ENCODE measurements at regions not wholly inside any gene's neighbourhood (a gene's known extent, or its start where the extent isn't known, plus 50 kb on each side); places are given as distances from the start of the nearest gene placed in this dataset.
"Not testable (repeated sequence)": the region's sequence is repeated elsewhere in the genome, so short reads cannot be mapped to it uniquely, and the experiment has no call there.

DNA sequence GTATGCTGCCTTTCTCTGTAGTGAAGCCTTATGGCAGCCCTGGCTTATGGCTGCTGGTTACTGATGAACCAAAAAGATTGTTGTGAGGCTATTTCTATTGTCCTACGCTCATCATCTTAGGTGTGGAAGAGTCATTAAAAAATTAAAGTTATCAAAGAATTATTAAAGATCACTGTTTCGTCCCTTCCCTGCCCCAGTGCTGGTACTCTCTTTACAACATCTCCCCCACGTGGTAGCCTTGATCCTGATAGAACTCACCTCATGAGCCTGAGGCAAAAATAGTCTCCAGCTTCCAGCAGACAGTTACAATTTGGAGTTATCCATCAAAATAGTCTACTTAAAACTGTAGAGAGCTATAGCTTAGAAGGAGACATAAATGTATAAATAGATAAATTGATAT is 201.5 kb downstream of the S1PR1 start:
- H3K9ac ChIP-seq (ENCODE audit: low read depth, low read length): no peak overlapping the region
- no peaks in the 10 kb centered on the region for H3K36me3 ChIP-seq (ENCODE audit: control insufficient read depth, insufficient read depth, low read length)
- no peak overlapping the region for H3K4me3 ChIP-seq (ENCODE audit: low read depth, low read length)
- H3K9me3 ChIP-seq (ENCODE audit: control insufficient read depth, insufficient read depth, low read length): no peaks in the 10 kb centered on the region
- H3K4me1 ChIP-seq (ENCODE audit: control insufficient read depth, insufficient read depth, low read length): peaks cover 2% of the 10 kb centered on the region
- no peaks in the 10 kb centered on the region for H3K27me3 ChIP-seq (ENCODE audit: control insufficient read depth, insufficient read depth, low read length)

DNA sequence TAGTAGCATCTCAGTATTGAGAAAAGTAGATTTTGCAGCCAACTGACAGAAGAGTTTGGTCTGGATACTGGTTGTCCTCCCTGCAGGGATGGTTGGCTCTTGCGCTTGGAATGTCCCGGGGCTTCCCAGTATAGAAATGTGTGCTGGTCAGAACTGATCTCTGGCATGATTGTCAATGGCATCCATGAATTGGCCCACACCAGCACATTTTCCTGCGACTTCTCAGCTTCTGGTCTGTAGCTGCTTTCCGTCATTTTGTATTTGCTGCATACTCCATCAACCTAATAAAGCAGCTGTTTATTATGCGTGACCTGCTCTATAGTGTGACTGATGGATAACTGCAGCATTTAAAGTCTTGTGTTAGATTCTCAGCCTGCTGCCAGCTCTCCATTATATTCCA is 203.7 kb downstream of the S1PR1 start:
- Histone ChIP-seq H3K4me3 (ENCODE audit: low read depth, low read length) (no peak overlapping the region), H3K4me1 (ENCODE audit: control insufficient read depth, insufficient read depth, low read length) (peaks cover 3% of the 10 kb centered on the region), H3K9me3 (ENCODE audit: control insufficient read depth, insufficient read depth, low read length) (no peaks in the 10 kb centered on the region), H3K36me3 (ENCODE audit: control insufficient read depth, insufficient read depth, low read length) (no peaks in the 10 kb centered on the region), H3K27me3 (ENCODE audit: control insufficient read depth, insufficient read depth, low read length) (no peaks in the 10 kb centered on the region), H3K9ac (ENCODE audit: low read depth, low read length) (no peak overlapping the region)

DNA sequence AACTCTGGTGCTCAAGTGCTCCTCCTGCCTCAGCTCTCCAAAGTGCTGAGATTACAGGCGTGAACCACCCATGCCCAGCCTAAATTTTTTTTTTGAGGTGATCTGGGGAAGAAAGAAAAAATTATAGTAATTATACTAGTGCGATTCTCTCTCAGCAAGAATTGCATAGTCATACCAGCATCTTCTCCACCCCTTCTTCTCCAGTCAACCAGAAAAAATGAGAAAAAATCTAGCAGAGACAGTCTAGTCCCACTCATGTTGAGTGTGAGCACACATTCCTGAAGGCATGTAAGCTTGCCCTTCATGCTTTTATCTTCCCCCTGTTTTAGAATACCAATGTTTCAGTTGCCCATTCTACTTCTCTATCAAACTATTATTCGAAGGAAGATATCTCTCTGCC is 207.6 kb downstream of the S1PR1 start:
- Histone ChIP-seq H3K4me3 (ENCODE audit: low read depth, low read length) (no peak overlapping the region), H3K36me3 (ENCODE audit: control insufficient read depth, insufficient read depth, low read length) (no peaks in the 10 kb centered on the region), H3K9me3 (ENCODE audit: control insufficient read depth, insufficient read depth, low read length) (no peaks in the 10 kb centered on the region), H3K9ac (ENCODE audit: low read depth, low read length) (no peak overlapping the region), H3K27me3 (ENCODE audit: control insufficient read depth, insufficient read depth, low read length) (no peaks in the 10 kb centered on the region), H3K4me1 (ENCODE audit: control insufficient read depth, insufficient read depth, low read length) (peaks cover 3% of the 10 kb centered on the region)

DNA sequence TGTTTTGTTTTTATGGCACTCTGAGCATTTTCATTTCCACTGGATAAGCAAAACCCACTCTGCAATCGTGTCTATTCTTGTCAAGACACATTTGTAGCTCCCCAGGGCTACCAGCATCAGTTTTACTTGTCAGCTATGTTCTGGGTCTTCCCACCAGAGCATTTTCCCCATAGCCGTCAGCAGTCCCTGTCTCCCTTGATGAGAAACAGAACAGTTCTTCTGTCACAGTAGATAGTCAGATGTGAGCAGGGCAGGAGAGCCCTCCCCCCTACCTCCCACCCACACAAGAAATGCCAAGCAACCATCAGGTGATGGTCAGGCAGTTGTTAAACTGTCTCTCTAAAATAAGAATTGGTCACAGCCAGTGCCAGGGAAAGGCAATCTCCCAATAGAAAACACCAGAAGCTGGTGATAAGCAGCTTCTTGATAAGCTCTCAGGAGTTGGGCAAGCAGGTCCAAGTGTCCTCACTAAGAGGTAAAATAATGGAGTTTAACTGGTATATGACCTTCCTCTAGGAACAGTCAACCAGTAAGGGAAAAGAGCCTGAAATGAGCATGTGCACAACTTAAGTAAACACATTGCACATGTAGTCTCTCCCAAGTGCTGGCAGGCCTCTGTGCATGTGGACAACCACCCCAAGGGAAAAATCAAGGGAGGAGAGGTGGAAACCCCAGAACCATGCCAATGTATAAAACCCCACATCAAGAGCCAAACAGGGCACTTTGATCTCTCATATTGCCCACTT is 208.2 kb downstream of the S1PR1 start:
- H3K4me3 ChIP-seq (ENCODE audit: low read depth, low read length): no peak overlapping the region
- no peaks in the 10 kb centered on the region for H3K36me3 ChIP-seq (ENCODE audit: control insufficient read depth, insufficient read depth, low read length)
- no peaks in the 10 kb centered on the region for H3K27me3 ChIP-seq (ENCODE audit: control insufficient read depth, insufficient read depth, low read length)
- H3K9ac ChIP-seq (ENCODE audit: low read depth, low read length): no peak overlapping the region
- H3K9me3 ChIP-seq (ENCODE audit: control insufficient read depth, insufficient read depth, low read length): no peaks in the 10 kb centered on the region
- H3K4me1 ChIP-seq (ENCODE audit: control insufficient read depth, insufficient read depth, low read length): peaks cover 3% of the 10 kb centered on the region

DNA sequence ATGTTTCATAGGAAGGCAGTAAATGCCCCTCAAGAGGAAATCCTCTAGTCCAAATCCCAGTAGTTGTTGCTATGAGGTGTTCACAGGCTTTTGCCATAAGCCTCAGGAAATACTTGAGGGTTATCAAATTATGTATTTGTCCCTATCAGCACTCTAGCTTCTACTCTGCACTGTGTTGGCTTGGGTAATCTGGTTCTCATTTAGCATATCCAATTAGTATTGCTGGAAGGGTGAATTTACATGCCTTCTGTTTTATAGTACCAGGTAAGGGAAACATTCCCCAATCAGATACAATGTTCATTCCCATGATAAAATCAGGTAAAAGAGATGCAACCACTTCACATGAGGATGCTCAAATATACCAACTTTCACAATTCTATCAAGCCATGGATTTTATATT is 211.2 kb downstream of the S1PR1 start:
- H3K36me3 ChIP-seq (ENCODE audit: control insufficient read depth, insufficient read depth, low read length): no peaks in the 10 kb centered on the region
- H3K4me1 ChIP-seq (ENCODE audit: control insufficient read depth, insufficient read depth, low read length): peaks cover 3% of the 10 kb centered on the region
- H3K27me3 ChIP-seq (ENCODE audit: control insufficient read depth, insufficient read depth, low read length): no peaks in the 10 kb centered on the region
- no peaks in the 10 kb centered on the region for H3K9me3 ChIP-seq (ENCODE audit: control insufficient read depth, insufficient read depth, low read length)
- H3K9ac ChIP-seq (ENCODE audit: low read depth, low read length): no peak overlapping the region
- H3K4me3 ChIP-seq (ENCODE audit: low read depth, low read length): no peak overlapping the region

DNA sequence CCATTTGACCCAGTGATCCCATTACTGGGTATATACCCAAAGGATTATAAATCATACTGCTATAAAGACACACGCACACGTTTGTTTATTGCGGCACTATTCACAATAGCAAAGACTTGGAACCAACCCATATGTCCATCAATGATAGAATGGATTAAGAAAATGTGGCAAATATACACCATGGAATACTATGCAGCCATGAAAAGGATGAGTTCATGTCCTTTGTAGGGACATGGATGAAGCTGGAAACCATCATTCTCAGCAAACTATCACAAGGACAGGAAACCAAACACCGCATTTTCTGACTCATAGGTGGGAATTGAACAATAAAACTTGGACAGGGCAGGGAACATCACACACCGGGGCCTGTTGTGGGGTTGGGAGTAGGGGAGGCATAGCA is 213.9 kb downstream of the S1PR1 start:
- H3K9ac ChIP-seq (ENCODE audit: low read depth, low read length); H3K36me3 ChIP-seq (ENCODE audit: control insufficient read depth, insufficient read depth, low read length); H3K4me1 ChIP-seq (ENCODE audit: control insufficient read depth, insufficient read depth, low read length); H3K9me3 ChIP-seq (ENCODE audit: control insufficient read depth, insufficient read depth, low read length); H3K27me3 ChIP-seq (ENCODE audit: control insufficient read depth, insufficient read depth, low read length); H3K4me3 ChIP-seq (ENCODE audit: low read depth, low read length): not testable (repeated sequence)

DNA sequence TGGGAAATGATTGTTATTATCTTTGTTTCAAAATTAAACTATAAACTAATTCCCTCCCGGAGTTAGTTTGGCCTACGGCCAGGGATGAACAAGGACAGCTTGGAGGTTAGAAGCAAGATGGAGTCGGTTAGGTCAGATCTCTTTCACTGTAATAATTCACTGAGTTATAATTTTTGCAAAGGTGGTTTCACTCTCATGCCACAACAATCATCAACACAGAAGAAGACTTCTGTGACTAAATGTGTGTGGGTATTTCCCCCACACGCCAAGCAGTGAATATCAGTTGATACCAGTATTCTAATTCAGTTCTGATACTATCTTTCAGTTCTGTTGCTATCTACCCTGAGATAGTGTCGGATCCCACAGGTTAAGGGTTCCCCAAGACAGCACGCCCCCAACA is 215.1 kb downstream of the S1PR1 start:
- no peak overlapping the region for H3K9ac ChIP-seq (ENCODE audit: low read depth, low read length)
- no peaks in the 10 kb centered on the region for H3K9me3 ChIP-seq (ENCODE audit: control insufficient read depth, insufficient read depth, low read length)
- no peaks in the 10 kb centered on the region for H3K27me3 ChIP-seq (ENCODE audit: control insufficient read depth, insufficient read depth, low read length)

DNA sequence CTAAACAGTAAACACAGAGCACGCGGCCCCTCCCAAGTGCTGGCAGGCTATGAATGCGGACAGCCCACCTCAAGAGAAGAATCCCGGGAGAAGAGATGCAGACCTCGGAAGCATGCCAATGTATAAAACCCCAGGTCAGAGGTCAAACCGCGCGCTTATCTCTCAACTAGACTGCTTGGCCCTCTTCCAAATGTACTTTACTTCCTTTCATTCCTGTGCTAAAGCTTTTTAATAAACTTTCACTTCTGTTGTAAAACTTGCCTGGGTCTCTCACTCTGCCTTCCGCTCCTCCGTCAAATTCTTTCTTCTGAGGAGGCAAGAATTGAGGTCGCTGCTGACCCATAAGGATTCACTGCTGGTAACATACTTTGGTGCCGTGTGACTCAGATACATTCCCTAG is 216.0 kb downstream of the S1PR1 start:
- no peaks in the 10 kb centered on the region for H3K9me3 ChIP-seq (ENCODE audit: control insufficient read depth, insufficient read depth, low read length)
- H3K4me3 ChIP-seq (ENCODE audit: low read depth, low read length): no peak overlapping the region
- H3K9ac ChIP-seq (ENCODE audit: low read depth, low read length): no peak overlapping the region
- no peaks in the 10 kb centered on the region for H3K36me3 ChIP-seq (ENCODE audit: control insufficient read depth, insufficient read depth, low read length)
- no peaks in the 10 kb centered on the region for H3K27me3 ChIP-seq (ENCODE audit: control insufficient read depth, insufficient read depth, low read length)
- H3K4me1 ChIP-seq (ENCODE audit: control insufficient read depth, insufficient read depth, low read length): no peaks in the 10 kb centered on the region

More for the DNA sequence above, 215.1 kb downstream of the S1PR1 start:
- Histone ChIP-seq H3K4me1 (ENCODE audit: control insufficient read depth, insufficient read depth, low read length) (no peaks in the 10 kb centered on the region), H3K4me3 (ENCODE audit: low read depth, low read length) (no peak overlapping the region), H3K36me3 (ENCODE audit: control insufficient read depth, insufficient read depth, low read length) (no peaks in the 10 kb centered on the region)

DNA sequence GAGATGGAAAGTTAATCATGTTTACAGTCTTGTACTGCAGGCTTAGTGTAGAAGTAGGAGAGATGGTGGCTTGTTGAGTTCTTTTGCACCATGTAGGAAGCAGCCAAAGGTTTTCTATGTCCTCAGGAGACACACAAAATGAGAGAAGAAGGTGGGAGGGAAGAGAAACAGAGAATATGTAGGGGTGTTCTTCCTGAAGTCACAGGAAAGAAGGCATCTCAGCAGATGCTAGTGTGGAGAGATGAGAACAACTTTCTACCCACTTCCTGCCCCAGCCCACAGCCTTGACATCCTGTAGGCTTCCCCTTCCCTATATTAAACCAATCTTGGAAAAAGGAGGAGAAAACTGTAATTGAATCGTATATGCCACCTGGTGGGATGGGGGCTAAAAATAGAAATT is 217.0 kb downstream of the S1PR1 start:
- no peak overlapping the region for H3K9ac ChIP-seq (ENCODE audit: low read depth, low read length)
- H3K27me3 ChIP-seq (ENCODE audit: control insufficient read depth, insufficient read depth, low read length): no peaks in the 10 kb centered on the region
- no peak overlapping the region for H3K4me3 ChIP-seq (ENCODE audit: low read depth, low read length)
- no peaks in the 10 kb centered on the region for H3K36me3 ChIP-seq (ENCODE audit: control insufficient read depth, insufficient read depth, low read length)
- no peaks in the 10 kb centered on the region for H3K4me1 ChIP-seq (ENCODE audit: control insufficient read depth, insufficient read depth, low read length)
- no peaks in the 10 kb centered on the region for H3K9me3 ChIP-seq (ENCODE audit: control insufficient read depth, insufficient read depth, low read length)

DNA sequence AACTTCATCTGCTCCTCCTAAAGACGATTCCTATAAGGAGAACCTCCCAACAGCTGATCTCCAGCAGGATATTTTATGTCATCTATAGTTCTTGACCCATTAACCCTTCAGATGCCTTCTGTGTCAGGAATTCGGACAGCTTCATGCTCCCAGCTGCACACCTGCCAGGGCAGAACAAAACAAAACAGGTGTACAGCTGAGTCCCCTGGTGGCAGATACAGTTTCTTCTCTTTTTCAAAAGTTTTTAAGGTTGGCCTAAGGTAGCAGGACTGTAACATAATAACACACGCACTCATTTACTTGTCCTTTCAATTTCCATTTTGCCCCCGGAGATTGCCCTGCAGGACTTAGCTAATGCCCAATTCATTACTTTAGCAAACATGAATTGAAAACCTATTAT is 218.3 kb downstream of the S1PR1 start:
- Histone ChIP-seq H3K9me3 (ENCODE audit: control insufficient read depth, insufficient read depth, low read length) (no peaks in the 10 kb centered on the region), H3K9ac (ENCODE audit: low read depth, low read length) (no peak overlapping the region), H3K4me3 (ENCODE audit: low read depth, low read length) (no peak overlapping the region), H3K4me1 (ENCODE audit: control insufficient read depth, insufficient read depth, low read length) (no peaks in the 10 kb centered on the region), H3K36me3 (ENCODE audit: control insufficient read depth, insufficient read depth, low read length) (no peaks in the 10 kb centered on the region), H3K27me3 (ENCODE audit: control insufficient read depth, insufficient read depth, low read length) (no peaks in the 10 kb centered on the region)

DNA sequence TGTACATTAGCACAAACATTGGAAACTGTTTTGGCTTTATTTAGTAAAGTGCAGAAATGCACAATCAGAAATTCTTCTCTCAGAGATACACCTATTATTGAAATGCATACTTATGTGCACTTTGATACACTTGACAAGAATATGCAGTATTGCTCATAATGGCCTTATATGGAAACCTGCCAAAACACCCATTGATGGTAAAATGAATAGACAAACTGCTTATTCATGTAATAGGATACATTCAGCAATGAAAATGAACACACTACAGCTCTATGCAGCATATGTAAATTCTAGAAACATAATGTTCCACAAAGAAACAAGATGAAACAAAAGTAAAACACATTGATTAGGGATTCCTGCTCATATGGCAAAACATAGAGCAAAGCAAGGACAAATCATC is 223.9 kb downstream of the S1PR1 start:
- Histone ChIP-seq H3K27me3 (ENCODE audit: control insufficient read depth, insufficient read depth, low read length) (no peaks in the 10 kb centered on the region), H3K9me3 (ENCODE audit: control insufficient read depth, insufficient read depth, low read length) (no peaks in the 10 kb centered on the region), H3K36me3 (ENCODE audit: control insufficient read depth, insufficient read depth, low read length) (no peaks in the 10 kb centered on the region), H3K9ac (ENCODE audit: low read depth, low read length) (no peak overlapping the region), H3K4me1 (ENCODE audit: control insufficient read depth, insufficient read depth, low read length) (no peaks in the 10 kb centered on the region), H3K4me3 (ENCODE audit: low read depth, low read length) (no peak overlapping the region)

DNA sequence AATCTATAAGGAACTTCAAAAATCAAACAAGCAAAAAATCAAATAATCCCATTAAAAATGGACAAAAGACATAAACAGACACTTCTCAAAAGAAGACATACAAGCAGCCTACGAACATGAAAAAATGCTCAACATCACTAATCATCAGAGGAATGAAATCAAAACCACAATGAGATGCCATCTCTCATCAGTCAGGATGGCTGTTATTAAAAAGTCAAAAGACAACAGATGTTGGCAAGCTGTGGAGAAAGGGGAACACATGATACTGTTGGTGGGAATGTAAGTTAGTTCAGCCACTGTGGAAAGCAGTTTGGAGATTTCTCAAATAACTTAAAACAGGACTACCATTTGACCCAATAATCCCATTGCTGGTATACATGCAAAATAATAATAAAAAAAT is 226.4 kb downstream of the S1PR1 start:
- Histone ChIP-seq H3K27me3 (ENCODE audit: control insufficient read depth, insufficient read depth, low read length) (no peaks in the 10 kb centered on the region), H3K9ac (ENCODE audit: low read depth, low read length) (no peak overlapping the region), H3K4me3 (ENCODE audit: low read depth, low read length) (no peak overlapping the region), H3K4me1 (ENCODE audit: control insufficient read depth, insufficient read depth, low read length) (no peaks in the 10 kb centered on the region), H3K36me3 (ENCODE audit: control insufficient read depth, insufficient read depth, low read length) (no peaks in the 10 kb centered on the region), H3K9me3 (ENCODE audit: control insufficient read depth, insufficient read depth, low read length) (no peaks in the 10 kb centered on the region)
